HEK293 (cell line): ENCODE measurements at regions not wholly inside any gene's neighbourhood (a gene's known extent, or its start where the extent isn't known, plus 50 kb on each side); places are given as distances from the start of the nearest gene placed in this dataset.

Source experiments
- CTCF ChIA-PET: fragments of 350-600 bp; formaldehyde crosslinking; extraction: SDS; loops from one replicate; lab custom pipeline; 2021; ENCODE audit warnings: antibody characterized with exemption; lab: Yijun Ruan, JAX
- POLR2A ChIA-PET: fragments of 300-600 bp; formaldehyde crosslinking; extraction: SDS; loops from one replicate; lab custom pipeline; 2020; ENCODE audit warnings: antibody characterized with exemption, inconsistent platforms; lab: Yijun Ruan, JAX
- H3K27ac ChIP-seq: fragments of 200-500 bp; sonication (Bioruptor generic); 2 replicates; pipeline ENCODE4 v1.5.1; 2014; ENCODE audit warnings: low read depth, low read length, control low read depth, inconsistent platforms; ENCODE audit errors: extremely low read depth
- H3K36me3 ChIP-seq, 2 experiments: fragments of 200-500 bp in 1 of 2; sonication (Bioruptor generic) in 1 of 2; 1 replicate in 1 of 2; 2 replicates in 1 of 2; pipeline ENCODE4 v1.5.1; 2014 to 2017; ENCODE audit warnings: inconsistent platforms in 2 of 2, low read length in 2 of 2; ENCODE audit not compliant: control insufficient read depth in 2 of 2, insufficient read depth in 1 of 2
- H3K4me1 ChIP-seq: fragments of 200-500 bp; sonication (Bioruptor generic); 2 replicates; pipeline ENCODE4 v1.5.1; 2014; ENCODE audit warnings: mild to moderate bottlenecking, low read length, inconsistent platforms; ENCODE audit not compliant: control insufficient read depth, insufficient read depth
- H3K4me3 ChIP-seq: 2 replicates; pipeline ENCODE4 v1.5.1; 2011; ENCODE audit warnings: low read depth, mild to moderate bottlenecking, control low read depth, low read length, moderate library complexity
- H3K9me3 ChIP-seq: fragments of 200-500 bp; sonication (Bioruptor generic); 2 replicates; pipeline ENCODE4 v1.5.1; 2014; ENCODE audit warnings: low read depth, low read length, inconsistent platforms; ENCODE audit not compliant: control insufficient read depth, insufficient read depth
- GLI2 ChIP-seq: fragments of 450-650 bp; formaldehyde crosslinking; IDR thresholded peaks from 2 replicates; pipeline ENCODE4; 2017; ENCODE audit warnings: missing biosample characterization, missing genetic modification characterization, low read depth, borderline replicate concordance
- GLIS1 ChIP-seq: fragments of 450-650 bp; formaldehyde crosslinking; IDR thresholded peaks from 2 replicates; pipeline ENCODE4 v1.5.1; 2016; ENCODE audit warnings: missing biosample characterization, missing genetic modification characterization
- KLF7 ChIP-seq: fragments of 450-650 bp; formaldehyde crosslinking; IDR thresholded peaks from 2 replicates; pipeline ENCODE4 v1.5.1; 2016; ENCODE audit warnings: missing biosample characterization, missing genetic modification characterization, borderline replicate concordance
- MZF1 ChIP-seq: fragments of 450-650 bp; formaldehyde crosslinking; IDR thresholded peaks from 2 replicates; pipeline ENCODE4 v1.5.1; 2017; ENCODE audit warnings: missing biosample characterization, missing genetic modification characterization, borderline replicate concordance
- PATZ1 ChIP-seq: fragments of 450-650 bp; formaldehyde crosslinking; IDR thresholded peaks from 2 replicates; pipeline ENCODE4 v1.5.1; 2016; ENCODE audit warnings: missing biosample characterization, missing genetic modification characterization
- PBX3 ChIP-seq: sonication (generic); formaldehyde crosslinking; IDR thresholded peaks from 2 replicates; pipeline ENCODE4 v1.8.1; 2022; ENCODE audit warnings: mild to moderate bottlenecking, moderate library complexity, missing genetic modification reagents
- PRDM6 ChIP-seq: fragments of 450-650 bp; formaldehyde crosslinking; IDR thresholded peaks from 2 replicates; pipeline ENCODE4 v1.5.1; 2017; ENCODE audit warnings: missing biosample characterization, missing genetic modification characterization
- SCRT2 ChIP-seq: fragments of 450-650 bp; formaldehyde crosslinking; IDR thresholded peaks from 2 replicates; pipeline ENCODE4 v1.5.1; 2016; ENCODE audit warnings: missing biosample characterization, missing genetic modification characterization
- TCF7L2 ChIP-seq: IDR thresholded peaks from 2 replicates; pipeline ENCODE4 v1.6.1; 2011; ENCODE audit warnings: low read depth, mild to moderate bottlenecking, inconsistent platforms, low read length, moderate library complexity, borderline replicate concordance
- ZBTB49 ChIP-seq: fragments of 450-650 bp; formaldehyde crosslinking; IDR thresholded peaks from 2 replicates; pipeline ENCODE4 v1.5.1; 2016; ENCODE audit warnings: missing biosample characterization, missing genetic modification characterization, low read depth
- ZBTB7A ChIP-seq: fragments of 450-650 bp; formaldehyde crosslinking; IDR thresholded peaks from 2 replicates; pipeline ENCODE4 v1.5.1; 2016; ENCODE audit warnings: low read depth, missing biosample characterization, missing genetic modification characterization
- ZNF146 ChIP-seq: fragments of 450-650 bp; formaldehyde crosslinking; IDR thresholded peaks from 2 replicates; pipeline ENCODE4 v1.5.1; 2016; ENCODE audit warnings: missing biosample characterization, missing genetic modification characterization
- ZNF19 ChIP-seq: fragments of 450-650 bp; formaldehyde crosslinking; IDR thresholded peaks from 2 replicates; pipeline ENCODE4; 2016; ENCODE audit warnings: missing biosample characterization, missing genetic modification characterization, low read depth
- ZNF292 ChIP-seq: fragments of 450-650 bp; formaldehyde crosslinking; IDR thresholded peaks from 2 replicates; pipeline ENCODE4 v1.5.1; 2016; ENCODE audit warnings: low read depth, missing biosample characterization, missing genetic modification characterization, borderline replicate concordance
- ZNF488 ChIP-seq: fragments of 450-650 bp; formaldehyde crosslinking; IDR thresholded peaks from 2 replicates; pipeline ENCODE4 v1.5.1; 2016; ENCODE audit warnings: missing biosample characterization, missing genetic modification characterization
- ZNF555 ChIP-seq: fragments of 450-650 bp; formaldehyde crosslinking; conservative IDR thresholded peaks from 2 replicates; pipeline ENCODE4 v1.5.1; 2017; ENCODE audit warnings: missing biosample characterization, mild to moderate bottlenecking, missing genetic modification characterization, inconsistent platforms
- ZNF76 ChIP-seq: fragments of 450-650 bp; formaldehyde crosslinking; IDR thresholded peaks from 2 replicates; pipeline ENCODE4; 2016; ENCODE audit warnings: low read depth, missing biosample characterization, missing genetic modification characterization, borderline replicate concordance
- TF ChIP-seq, protein P1 (sequence below): fragments of 450-650 bp; formaldehyde crosslinking; IDR thresholded peaks from 2 replicates; pipeline ENCODE4 v1.5.1; 2016; ENCODE audit warnings: missing biosample characterization, missing genetic modification characterization
- TF ChIP-seq, protein P2 (sequence below): fragments of 450-650 bp; formaldehyde crosslinking; IDR thresholded peaks from 2 replicates; pipeline ENCODE4 v1.5.1; 2016; ENCODE audit warnings: missing biosample characterization, missing genetic modification characterization
- TF ChIP-seq, protein P3 (sequence below): fragments of 450-650 bp; formaldehyde crosslinking; IDR thresholded peaks from 2 replicates; pipeline ENCODE4 v1.5.1; 2017; ENCODE audit warnings: missing biosample characterization, missing genetic modification characterization

GRCh38 chr3:82807781-82808180 lies 1046.3 kb upstream of the GBE1 start (continued):
- TF ChIP-seq PRDM6 (tag by site-specific recombination) (no peak), ZNF488 (tag by site-specific recombination) (no peak), ZNF146 (tag by site-specific recombination) (no peak), MZF1 (tag by site-specific recombination) (no peak), PATZ1 (tag by site-specific recombination) (no peak)

- Histone ChIP-seq H3K27ac (no peak overlapping the region), H3K9me3 (no peaks in the 10 kb centered on the region), H3K4me3 (no peak overlapping the region), H3K36me3 (no peaks in the 10 kb centered on the region), H3K4me1 (no peaks in the 10 kb centered on the region)
- POLR2A ChIA-PET = no interaction called here
- CTCF ChIA-PET = no interaction called here
- TF ChIP-seq ZNF19 (no peak), TCF7L2 (no peak), ZNF555 (tag by site-specific recombination) (no peak), GLIS1 (tag by site-specific recombination) (no peak), PBX3 (no peak), SCRT2 (tag by site-specific recombination) (no peak), GLI2 (tag by site-specific recombination) (no peak), ZNF292 (no peak), ZBTB7A (tag by site-specific recombination) (no peak)
- TF ChIP-seq, protein P1, sequence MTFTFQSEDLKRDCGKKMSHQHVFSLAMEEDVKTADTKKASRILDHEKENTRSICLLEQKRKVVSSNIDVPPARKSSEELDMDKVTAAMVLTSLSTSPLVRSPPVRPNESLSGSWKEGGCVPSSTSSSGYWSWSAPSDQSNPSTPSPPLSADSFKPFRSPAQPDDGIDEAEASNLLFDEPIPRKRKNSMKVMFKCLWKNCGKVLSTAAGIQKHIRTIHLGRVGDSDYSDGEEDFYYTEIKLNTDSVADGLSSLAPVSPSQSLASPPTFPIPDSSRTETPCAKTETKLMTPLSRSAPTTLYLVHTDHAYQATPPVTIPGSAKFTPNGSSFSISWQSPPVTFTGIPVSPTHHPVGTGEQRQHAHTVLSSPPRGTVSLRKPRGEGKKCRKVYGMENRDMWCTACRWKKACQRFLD = no peak
Measured at GRCh38 chr3:82802501-82802900, 1041.1 kb upstream of the GBE1 start.

- POLR2A ChIA-PET = no interaction called here
- no peaks in the 10 kb centered on the region for H3K9me3 ChIP-seq
- H3K36me3 ChIP-seq = no peaks in the 10 kb centered on the region
- H3K4me3 ChIP-seq = no peak overlapping the region
- CTCF ChIA-PET = no interaction called here
- H3K27ac ChIP-seq = no peak overlapping the region
- H3K4me1 ChIP-seq = no peaks in the 10 kb centered on the region
- TF ChIP-seq, protein P2, sequence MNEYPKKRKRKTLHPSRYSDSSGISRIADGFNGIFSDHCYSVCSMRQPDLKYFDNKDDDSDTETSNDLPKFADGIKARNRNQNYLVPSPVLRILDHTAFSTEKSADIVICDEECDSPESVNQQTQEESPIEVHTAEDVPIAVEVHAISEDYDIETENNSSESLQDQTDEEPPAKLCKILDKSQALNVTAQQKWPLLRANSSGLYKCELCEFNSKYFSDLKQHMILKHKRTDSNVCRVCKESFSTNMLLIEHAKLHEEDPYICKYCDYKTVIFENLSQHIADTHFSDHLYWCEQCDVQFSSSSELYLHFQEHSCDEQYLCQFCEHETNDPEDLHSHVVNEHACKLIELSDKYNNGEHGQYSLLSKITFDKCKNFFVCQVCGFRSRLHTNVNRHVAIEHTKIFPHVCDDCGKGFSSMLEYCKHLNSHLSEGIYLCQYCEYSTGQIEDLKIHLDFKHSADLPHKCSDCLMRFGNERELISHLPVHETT (tag by site-specific recombination) = no peak
- TF ChIP-seq, protein P3, sequence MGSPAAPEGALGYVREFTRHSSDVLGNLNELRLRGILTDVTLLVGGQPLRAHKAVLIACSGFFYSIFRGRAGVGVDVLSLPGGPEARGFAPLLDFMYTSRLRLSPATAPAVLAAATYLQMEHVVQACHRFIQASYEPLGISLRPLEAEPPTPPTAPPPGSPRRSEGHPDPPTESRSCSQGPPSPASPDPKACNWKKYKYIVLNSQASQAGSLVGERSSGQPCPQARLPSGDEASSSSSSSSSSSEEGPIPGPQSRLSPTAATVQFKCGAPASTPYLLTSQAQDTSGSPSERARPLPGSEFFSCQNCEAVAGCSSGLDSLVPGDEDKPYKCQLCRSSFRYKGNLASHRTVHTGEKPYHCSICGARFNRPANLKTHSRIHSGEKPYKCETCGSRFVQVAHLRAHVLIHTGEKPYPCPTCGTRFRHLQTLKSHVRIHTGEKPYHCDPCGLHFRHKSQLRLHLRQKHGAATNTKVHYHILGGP (tag by site-specific recombination) = no peak
- no peak for TF ChIP-seq KLF7 (tag by site-specific recombination)
- no peak for TF ChIP-seq PBX3
- no peak for TF ChIP-seq ZBTB7A (tag by site-specific recombination)
- TF ChIP-seq ZBTB49 (tag by site-specific recombination) = no peak
- TF ChIP-seq ZNF76 (tag by site-specific recombination) = no peak
Measured at GRCh38 chr3:82800248-82800647, 1038.8 kb upstream of the GBE1 start.
